Sciatic nerve (tissue), 2 donors: ENCODE measurements at regions not wholly inside any gene's neighbourhood (a gene's known extent, or its start where the extent isn't known, plus 50 kb on each side); places are given as distances from the start of the nearest gene placed in this dataset.
"Not testable (repeated sequence)": the region's sequence is repeated elsewhere in the genome, so short reads cannot be mapped to it uniquely, and the experiment has no call there.

Experiments used
- ATAC-seq: fragments of 200-7000 bp; cut with Tn5 transposase; one replicate; pipeline ENCODE4 v1.9.1; 2020; ENCODE audit warnings: mild to moderate bottlenecking, moderate library complexity
- DNase-seq: peaks from one replicate; pipeline ENCODE4 v3.0.0-alpha.2; 2020; ENCODE audit warnings: low spot score
- intact Hi-C: fragments of 100-400 bp; cut with DNase I; formaldehyde crosslinking; loops from one replicate; pipeline ENCODE4 v1.14.2; 2022
- donor health status: DM: no; HTN: no; CAD: no.
- donor health status: DM: no; HTN: no; CAD: no.

DNA sequence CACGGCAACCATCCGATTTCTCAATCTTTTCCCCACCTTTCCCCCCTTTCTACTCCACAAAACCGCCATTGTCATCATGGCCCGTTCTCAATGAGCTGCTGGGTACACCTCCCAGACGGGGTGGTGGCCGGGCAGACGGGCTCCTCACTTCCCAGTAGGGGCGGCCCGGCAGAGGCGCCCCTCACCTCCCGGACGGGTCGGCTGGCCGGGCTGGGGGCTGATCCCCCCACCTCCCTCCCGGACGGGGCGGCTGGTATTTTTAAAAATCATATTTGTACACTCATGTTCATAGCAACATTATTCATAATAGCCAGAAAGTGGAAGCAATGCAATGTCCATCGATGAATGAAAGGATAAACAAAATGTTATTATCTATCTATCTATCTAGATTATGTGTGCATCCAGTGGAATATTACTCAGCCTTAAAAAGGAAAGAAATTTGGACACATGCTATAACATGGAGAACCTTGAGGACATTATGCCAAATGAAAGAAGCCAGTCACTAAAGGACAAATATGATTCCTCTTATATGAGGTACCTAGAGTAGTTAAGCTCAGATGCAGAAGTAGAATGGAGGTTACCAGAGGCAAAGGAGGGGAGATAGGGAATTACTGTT is 78.4 kb upstream of the NDUFV2 start:
- DNase-seq, ATAC-seq, intact Hi-C loops: not testable (repeated sequence)

DNA sequence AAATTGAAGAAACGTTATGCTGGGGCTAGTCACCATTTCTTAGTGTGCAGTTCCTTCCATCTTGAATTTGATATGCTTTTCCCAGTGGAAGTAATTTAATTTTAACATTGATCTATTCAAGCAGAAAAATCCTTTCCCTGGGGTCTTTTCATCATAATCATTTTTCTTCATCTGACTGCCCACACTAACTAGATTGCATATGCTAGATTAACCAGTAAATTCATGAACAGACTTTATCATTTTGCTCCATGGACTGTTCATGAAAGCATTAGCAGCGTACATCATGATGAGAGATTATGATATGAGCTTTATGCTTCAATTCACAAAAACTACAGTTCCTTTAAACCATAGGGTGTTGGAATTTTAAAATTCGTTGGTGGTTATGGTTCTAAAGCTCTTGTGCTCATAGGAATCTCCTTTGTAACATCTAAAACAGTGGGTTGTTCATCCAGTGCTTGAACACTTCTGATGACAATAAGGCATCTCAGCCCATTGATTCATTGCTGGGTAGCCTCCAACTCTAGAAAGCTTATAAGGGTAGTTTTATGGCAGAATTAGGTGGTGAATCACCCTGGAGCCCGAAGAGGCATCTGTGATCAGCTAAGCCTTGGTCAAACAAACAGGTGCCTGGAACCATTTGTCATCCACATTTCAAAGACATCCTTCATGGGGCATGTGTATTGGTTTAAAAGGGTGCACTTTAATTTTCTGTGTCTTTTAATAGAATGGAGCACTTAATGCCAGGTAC is 77.2 kb upstream of the NDUFV2 start:
- DNase-seq: no peak
- intact Hi-C loops: no loop called here
- ATAC-seq: no peak

DNA sequence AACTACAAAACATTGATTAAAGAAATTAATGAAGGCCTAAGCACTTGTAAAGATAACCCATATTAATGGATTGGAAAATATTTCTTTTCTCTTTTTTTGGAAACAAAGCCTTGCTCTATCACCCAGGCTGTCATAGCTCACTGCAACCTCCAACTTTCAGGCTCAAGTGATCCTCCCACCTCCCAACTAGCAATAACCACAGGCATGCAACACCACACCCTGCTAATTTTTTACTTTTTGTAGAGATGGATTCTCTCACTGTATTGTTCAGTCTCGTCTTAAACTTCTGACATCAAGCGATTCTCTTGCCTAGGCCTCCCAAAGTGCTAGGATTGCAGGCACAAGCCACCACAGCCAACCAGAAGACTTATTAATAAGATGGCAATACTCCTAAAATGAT is 73.4 kb upstream of the NDUFV2 start:
- no peak for DNase-seq
- ATAC-seq: no peak
- intact Hi-C loops: no loop called here

DNA sequence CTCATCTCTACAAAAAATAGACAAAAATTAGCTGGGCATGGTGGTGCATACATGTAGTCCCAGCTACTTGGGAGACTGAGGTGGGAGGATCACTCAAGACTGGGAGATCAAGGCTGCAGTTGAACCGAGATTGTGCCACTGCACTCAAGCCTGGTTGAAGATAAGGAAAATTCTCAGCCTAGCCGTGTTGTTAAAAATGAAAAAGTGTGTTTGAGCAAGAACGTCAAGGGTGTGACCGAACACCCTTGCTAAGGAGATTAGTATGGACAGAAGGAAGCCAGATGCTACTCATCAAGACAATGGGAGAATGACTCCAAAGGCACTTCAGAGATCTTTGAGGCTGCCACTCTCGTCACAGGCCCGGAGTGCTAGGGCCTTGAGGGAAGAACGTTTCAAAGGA is 70.0 kb upstream of the NDUFV2 start:
- DNase-seq (no peak), ATAC-seq (no peak)
- intact Hi-C loops: no loop called here

DNA sequence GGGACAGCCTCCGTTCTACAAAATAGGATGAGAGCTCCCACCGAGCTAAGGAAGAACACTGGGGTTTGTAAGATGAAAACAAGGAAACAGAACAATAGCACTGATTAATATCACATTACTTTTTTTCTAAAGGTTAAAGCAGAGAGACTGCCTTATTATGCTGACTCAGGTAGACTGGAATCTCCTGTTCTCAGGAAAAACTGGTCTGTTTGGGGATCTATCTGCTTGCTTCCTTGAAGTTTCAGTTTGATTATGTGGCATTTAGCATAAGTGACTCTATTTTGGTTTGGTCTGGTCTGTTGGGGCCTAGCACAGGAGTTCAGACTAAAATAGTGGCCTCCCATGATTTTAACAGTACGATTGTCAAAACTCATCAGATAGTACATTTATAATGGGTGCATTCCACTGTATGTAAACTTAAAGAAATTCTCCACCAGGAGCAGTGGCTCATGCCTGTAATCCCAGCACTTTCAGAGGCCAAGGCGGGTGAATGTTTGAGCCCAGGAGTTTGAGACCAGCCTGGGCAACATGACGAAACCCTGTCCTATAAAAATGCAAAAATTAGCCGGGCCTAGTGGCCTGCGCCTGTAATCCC is 64.1 kb upstream of the NDUFV2 start:
- DNase-seq (no peak), ATAC-seq (no peak)
- intact Hi-C loops: no loop called here

DNA sequence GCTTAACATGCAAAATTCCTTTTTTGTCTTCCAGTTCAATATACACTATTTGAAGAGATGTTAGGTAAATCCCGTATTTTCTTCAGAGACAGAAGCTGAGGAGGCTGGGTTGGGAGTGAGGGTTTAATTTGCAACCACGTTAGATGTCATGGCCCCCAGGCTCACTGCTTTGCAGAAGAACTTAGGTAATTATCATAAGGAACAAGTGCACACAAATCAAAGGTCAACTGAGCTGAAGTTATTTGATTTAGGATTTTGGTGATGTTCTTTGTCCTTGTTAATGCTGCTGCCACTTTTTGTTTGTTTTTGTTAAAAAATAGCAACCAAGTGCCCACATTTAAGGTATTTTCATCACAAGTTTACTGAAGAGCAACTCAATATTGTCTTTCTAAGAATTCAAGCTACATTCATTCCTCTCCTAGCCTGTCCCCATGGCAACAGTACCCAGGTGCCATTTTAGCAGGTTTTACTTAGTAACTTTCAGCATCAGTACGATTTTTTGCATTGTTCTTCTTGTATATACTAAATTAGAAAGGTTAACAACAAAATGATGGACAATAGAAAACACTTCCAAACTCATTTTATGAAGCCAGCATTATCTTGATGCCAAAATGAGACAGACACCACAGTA is 62.9 kb upstream of the NDUFV2 start:
- ATAC-seq (no peak), DNase-seq (no peak)

DNA sequence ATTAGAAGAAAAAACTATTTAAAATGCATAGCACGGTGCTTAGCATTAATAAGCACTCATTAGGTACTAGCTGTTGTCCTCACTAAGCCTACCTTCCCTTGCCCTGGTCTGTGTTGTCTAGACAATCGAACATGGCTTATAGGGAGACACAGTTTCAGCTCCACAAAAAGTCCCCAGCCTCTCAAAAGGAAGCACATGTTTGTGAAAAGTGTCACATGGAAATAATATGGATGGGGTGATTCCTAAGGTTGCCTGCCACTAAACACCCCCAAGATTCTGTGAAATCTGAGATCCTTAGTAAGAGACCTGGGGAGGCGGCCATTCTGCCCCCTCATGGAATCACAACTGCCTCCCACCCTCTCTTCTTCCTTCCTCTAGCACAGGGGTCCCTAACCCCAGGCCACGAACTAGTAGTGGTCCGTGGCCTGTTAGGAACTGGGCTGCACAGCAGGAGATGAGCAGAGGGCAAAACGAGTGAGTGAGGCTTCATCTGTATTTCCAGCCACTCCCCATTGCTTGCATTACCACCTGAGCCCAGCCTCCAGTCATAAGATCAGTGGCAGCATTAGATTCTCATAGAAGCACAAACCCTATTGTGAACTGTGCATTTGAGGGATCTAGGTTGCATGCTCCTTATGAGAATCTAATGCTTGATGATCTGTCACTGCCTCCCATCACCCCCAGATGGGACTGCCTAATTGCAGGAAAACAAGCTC is 59.6 kb upstream of the NDUFV2 start:
- DNase-seq (no peak), ATAC-seq (no peak)
- intact Hi-C loops: no loop called here

More for the DNA sequence above, 62.9 kb upstream of the NDUFV2 start:
- intact Hi-C loops: no loop called here

DNA sequence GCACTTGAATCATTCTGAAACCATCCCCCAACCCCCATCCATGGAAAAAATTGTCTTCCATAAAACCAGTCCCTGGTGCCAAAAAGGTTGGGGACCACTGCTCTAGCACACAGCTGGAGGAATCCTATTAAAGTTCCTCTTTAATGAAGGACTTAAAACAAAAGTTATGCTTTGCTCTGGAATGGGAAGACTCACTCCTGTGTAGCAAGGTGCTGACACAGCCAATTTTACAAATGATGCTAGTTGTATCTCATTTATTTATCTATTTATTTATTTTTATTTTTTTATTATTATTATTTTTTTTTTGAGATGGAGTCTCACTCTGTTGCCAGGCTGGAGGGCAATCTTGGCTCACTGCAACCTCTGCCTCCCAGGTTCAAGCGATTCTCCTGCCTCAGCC is 58.9 kb upstream of the NDUFV2 start:
- intact Hi-C loops: no loop called here
- DNase-seq: no peak
- ATAC-seq: no peak

DNA sequence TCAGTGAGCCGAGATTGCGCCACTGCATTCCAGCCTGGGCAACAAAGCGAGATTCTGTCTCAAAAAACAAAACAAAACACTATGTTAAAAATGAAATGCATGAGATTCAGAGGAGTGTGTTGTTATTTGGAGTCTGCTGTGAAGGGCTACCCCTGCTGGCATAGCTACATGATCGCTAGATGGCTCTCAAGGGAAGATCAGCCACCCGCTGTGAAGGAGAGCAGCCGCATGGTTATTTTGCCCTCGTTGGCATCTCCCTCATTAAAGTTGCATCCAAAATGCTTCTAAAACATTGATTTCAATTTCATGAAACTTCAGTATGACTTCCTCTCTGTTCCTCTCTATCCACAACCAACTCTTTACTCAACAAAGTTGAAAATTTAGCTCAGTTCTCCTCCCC is 54.8 kb upstream of the NDUFV2 start:
- no peak for ATAC-seq
- DNase-seq: no peak
- intact Hi-C loops: no loop called here

DNA sequence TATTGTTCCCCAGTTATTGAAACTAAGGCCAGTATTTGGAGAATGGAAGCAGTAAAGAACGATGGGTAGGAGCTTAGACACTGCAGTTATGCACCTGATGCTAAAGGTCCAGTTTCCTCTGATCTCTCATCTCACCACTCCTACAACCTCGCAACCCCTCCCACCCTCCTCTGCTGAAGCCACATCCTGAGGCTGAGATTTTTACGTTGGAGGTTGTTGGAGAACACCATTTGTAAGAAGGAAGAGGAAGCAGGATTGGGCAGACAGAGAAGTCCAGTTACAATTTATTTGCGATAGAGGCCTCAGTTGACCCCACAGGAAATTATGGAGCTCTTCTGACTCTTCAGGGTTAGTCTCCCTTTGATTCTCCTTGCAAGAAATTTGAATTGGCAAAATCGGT is 54.3 kb upstream of the NDUFV2 start:
- ATAC-seq (no peak), DNase-seq (no peak)
- intact Hi-C loops: no loop called here

DNA sequence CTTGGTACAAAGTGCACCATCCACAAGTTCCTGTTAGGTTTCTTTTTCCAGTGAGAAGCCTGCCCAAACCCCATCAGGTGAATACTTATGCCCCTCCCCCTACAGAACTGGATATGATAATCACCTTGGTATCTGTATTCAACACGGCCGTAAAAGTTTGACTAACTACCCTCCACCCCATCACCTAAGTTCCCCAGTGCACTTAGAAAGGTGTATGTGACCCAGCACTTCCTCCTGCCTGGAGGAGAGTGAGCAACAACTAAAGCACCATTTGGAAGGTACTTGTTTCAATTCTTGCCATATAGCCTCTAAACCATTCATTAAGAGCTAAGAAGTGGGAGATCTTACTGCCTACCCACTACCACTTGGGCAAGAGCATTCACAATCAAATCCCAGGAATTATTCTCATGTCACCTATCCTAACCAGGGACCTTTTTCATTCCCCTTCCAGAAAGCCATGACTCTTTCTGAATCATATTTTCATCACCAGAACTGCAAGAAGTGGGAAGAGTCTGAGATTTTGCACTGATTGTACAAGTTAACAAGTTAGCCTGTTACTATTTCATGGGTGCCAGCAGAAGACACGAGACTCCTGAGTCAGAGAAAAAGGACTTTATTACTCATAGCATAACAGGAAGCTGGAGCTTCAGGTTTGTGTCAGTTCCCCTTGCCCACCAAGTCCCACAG is 53.5 kb upstream of the NDUFV2 start:
- intact Hi-C loops: no loop called here
- ATAC-seq (no peak), DNase-seq (no peak)

DNA sequence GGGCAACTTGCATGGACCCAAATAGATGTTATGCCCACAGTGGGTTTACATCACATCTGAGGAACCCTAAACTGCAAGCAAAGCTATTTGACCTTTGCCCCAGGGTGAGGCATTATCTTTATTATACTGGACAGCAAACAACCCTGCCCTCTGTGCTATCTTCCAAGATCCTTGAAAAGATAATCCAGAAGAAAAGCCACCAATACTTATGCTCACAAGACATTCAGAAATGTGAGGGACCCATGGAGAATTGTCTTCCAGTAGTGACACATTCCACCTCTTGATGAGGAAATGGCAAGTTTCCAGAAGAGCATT is 53.0 kb upstream of the NDUFV2 start:
- no peak for ATAC-seq
- intact Hi-C loops: no loop called here
- DNase-seq: no peak

DNA sequence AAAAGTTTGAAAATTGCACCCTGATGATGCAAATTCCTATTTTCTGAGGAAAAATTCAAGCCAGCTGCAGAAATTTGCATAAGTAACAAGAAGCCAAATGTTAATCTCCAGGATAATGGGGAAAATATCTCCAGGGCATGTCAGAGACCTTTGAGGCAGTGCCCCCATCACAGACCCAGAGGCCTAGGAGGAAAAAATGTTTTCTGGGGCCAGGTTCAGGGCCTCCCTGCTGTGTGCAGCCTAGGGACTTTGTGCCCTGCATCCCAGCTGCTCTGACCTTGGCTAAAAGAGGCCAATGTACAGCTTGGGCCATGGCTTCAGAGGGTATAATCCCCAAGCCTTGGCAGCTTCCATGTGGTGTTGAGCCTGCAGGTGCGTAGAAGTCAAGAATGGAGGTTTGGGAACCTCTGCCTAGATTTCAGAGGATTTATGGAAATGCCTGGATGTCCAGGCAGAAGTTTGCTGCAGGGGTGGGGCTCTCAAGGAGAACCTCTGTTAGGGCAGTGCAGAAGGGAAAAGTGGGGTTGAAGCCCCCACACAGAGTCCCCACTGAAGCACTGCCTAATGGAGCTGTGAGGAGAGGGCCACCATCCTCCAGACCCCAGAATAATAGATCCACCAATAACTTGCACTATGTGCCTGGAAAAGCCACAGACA is 51.7 kb upstream of the NDUFV2 start:
- DNase-seq, intact Hi-C loops, ATAC-seq: not testable (repeated sequence)
